Activated T-helper 17 cell treated with anti-CD3 and anti-CD28 coated beads, Interleukin-2, amount 50 U/mL, for 72 hours (primary cell): ENCODE measurements at regions not wholly inside any gene's neighbourhood (a gene's known extent, or its start where the extent isn't known, plus 50 kb on each side); places are given as distances from the start of the nearest gene placed in this dataset.

Experiments
- ATAC-seq: fragments of 150-1000 bp; cut with Tn5 transposase; replicated peaks from 2 replicates; pipeline ENCODE4 v1.10.0; 2021; ENCODE audit warnings: mild to moderate bottlenecking, moderate library complexity
- H3K27ac Mint-ChIP-seq: one replicate; pipeline ENCODE4 v1.8.0; 2022; ENCODE audit warnings: mixed read lengths
- H3K27me3 Mint-ChIP-seq: one replicate; pipeline ENCODE4 v1.8.0; 2022; ENCODE audit warnings: mixed read lengths
- H3K36me3 Mint-ChIP-seq: one replicate; pipeline ENCODE4 v1.8.0; 2022; ENCODE audit warnings: low read depth, mild to moderate bottlenecking, mixed read lengths
- H3K4me1 Mint-ChIP-seq: one replicate; pipeline ENCODE4 v1.8.0; 2022; ENCODE audit warnings: mixed read lengths
- H3K4me3 Mint-ChIP-seq: one replicate; pipeline ENCODE4 v1.8.0; 2022; ENCODE audit warnings: mild to moderate bottlenecking, mixed read lengths
- H3K9me3 Mint-ChIP-seq: one replicate; pipeline ENCODE4 v1.8.0; 2022; ENCODE audit warnings: mixed read lengths

DNA sequence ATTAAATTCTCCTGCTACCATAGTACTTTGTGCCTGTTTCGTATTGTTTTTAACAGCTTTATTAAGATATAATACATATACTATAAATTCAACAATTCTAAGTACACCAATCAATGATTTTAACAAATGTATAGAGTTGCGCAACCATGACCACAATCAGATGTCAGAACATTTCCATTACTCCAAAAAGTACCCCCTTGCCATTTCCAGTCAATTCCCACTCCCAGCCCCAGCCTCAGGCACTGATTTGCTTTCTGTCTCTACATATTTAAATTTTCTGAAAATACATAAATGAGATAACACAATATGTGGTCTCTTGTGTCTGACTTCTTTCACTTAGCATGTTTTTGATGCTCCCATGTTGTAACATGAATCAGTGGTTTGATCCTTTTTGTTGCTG, 193.9 kb downstream of the FIGN start:
- H3K27ac Mint-ChIP-seq = no peak overlapping the region
- H3K27me3 Mint-ChIP-seq = no peaks in the 10 kb centered on the region
- peaks cover 16% of the 10 kb centered on the region for H3K9me3 Mint-ChIP-seq
- no peak for ATAC-seq
- H3K36me3 Mint-ChIP-seq = no peaks in the 10 kb centered on the region
- H3K4me1 Mint-ChIP-seq = no peaks in the 10 kb centered on the region
- H3K4me3 Mint-ChIP-seq = no peak overlapping the region

DNA sequence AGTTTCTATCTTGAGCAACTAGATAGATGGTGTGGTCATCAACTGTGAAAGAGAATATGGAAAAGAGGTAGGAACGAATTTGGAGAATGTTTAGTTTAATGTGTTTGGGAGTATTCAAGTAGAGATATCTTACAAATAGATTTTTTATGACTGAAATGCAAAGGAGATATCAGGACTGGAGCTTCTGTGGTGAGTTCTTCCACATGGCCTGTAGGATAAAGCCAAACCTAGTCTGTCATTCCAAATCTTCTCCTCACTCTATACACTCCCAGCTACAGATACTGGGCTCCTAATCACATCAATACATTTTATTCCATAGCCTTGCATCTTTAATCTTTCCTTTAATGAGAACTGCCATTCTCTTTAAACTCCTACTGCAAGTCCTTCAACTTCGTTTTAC, 194.3 kb downstream of the FIGN start:
- ATAC-seq = no peak
- H3K4me1 Mint-ChIP-seq = no peaks in the 10 kb centered on the region
- H3K27me3 Mint-ChIP-seq = no peaks in the 10 kb centered on the region
- H3K4me3 Mint-ChIP-seq = no peak overlapping the region
- H3K9me3 Mint-ChIP-seq = peaks cover 16% of the 10 kb centered on the region
- H3K27ac Mint-ChIP-seq = no peak overlapping the region
- H3K36me3 Mint-ChIP-seq = no peaks in the 10 kb centered on the region

DNA sequence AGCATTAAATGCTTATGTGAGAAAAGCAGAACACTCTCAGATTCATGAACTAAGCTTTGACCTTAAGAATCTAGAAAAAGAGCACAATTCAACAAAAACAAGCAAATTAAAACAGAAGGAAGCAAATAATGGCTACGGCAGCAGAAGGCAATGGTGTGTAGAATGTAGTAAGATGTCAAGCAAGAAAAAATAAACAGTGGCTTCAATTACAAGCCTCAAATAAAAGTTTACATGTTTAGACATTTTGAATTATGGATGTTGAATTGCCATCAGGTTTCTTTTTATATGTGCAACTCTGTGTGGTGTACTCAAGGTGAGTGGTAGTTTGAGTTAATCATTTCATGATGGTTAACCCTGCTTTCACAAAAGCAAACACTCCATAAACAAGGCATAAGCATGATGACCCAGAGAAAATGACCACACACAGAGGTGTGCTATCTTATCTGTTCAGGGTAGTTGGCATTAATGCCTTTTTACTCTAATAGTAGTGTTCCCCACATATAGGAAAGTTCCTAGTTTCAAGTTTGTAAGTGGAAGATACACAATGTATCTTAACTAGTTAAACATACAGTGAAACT, 207.1 kb downstream of the FIGN start:
- no peaks in the 10 kb centered on the region for H3K36me3 Mint-ChIP-seq
- H3K27me3 Mint-ChIP-seq = no peaks in the 10 kb centered on the region
- peaks cover 8% of the 10 kb centered on the region for H3K9me3 Mint-ChIP-seq
- no peaks in the 10 kb centered on the region for H3K4me1 Mint-ChIP-seq
- H3K27ac Mint-ChIP-seq = no peak overlapping the region
- no peak overlapping the region for H3K4me3 Mint-ChIP-seq
- no peak for ATAC-seq

DNA sequence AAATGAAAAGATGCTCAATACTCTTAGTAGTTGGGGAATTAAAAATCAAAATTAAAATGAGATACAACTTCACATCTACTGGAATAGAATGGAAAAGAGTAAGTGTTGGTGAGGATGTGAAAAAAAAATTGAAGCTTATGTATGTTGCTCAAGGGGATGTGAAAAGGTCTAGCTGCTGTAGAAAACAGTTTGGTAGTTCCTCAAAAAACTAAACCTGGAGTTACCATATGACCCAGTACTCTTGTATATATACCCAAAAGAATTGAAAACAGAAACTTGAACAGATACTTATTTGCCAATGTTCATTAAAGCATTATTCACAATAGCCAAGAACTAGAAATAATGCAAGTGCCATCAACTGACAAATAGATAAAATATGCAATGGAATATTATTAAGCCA, 208.4 kb downstream of the FIGN start:
- Mint-ChIP-seq H3K36me3 (no peaks in the 10 kb centered on the region), H3K27ac (no peak overlapping the region), H3K9me3 (peaks cover 13% of the 10 kb centered on the region), H3K4me1 (no peaks in the 10 kb centered on the region), H3K27me3 (no peaks in the 10 kb centered on the region), H3K4me3 (no peak overlapping the region)
- ATAC-seq = no peak

DNA sequence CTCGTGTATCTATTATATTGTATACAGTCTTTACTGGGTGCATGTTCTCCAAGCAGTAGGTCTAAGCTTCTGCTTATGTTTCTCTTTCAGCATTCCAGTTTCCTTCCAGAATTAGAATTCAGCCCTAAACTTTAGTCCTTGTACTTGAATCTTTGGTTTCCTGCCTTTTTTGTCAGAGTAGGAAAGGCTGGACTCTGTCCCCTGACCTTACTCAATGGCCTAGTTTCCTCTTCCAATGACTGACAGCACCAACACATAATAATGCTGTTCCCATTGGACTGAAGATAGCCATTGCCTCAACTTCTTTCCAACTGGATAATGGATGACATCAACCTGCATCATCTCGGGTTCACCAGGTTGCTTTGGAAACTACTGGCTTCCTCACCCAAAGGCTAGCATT, 217.0 kb downstream of the FIGN start:
- H3K27me3 Mint-ChIP-seq = no peaks in the 10 kb centered on the region
- no peak overlapping the region for H3K27ac Mint-ChIP-seq
- H3K4me1 Mint-ChIP-seq = no peaks in the 10 kb centered on the region
- H3K9me3 Mint-ChIP-seq = peaks cover 23% of the 10 kb centered on the region
- ATAC-seq = no peak
- H3K36me3 Mint-ChIP-seq = no peaks in the 10 kb centered on the region
- H3K4me3 Mint-ChIP-seq = no peak overlapping the region

DNA sequence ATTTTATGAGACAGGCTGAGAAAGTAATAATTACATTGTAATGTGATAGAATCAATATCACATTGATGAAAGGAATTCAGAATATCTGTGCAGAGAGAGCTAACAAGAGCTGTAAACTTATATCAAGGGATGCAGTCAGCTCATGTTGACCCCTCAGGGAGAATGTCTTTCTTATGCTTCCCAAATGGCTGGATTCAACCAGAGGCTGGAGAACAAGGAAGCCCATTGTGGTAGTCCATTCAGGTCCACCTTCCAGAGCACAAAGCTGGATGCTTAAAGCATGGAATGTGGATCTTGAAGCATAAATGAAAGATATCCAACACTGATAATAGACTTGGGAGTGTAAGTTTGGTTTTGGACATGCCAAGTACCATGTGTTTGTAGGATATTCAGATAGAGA, 220.0 kb downstream of the FIGN start:
- H3K36me3 Mint-ChIP-seq = no peaks in the 10 kb centered on the region
- no peak overlapping the region for H3K27ac Mint-ChIP-seq
- no peaks in the 10 kb centered on the region for H3K27me3 Mint-ChIP-seq
- no peak overlapping the region for H3K4me3 Mint-ChIP-seq
- no peak for ATAC-seq
- H3K4me1 Mint-ChIP-seq = no peaks in the 10 kb centered on the region
- peaks cover 14% of the 10 kb centered on the region for H3K9me3 Mint-ChIP-seq

DNA sequence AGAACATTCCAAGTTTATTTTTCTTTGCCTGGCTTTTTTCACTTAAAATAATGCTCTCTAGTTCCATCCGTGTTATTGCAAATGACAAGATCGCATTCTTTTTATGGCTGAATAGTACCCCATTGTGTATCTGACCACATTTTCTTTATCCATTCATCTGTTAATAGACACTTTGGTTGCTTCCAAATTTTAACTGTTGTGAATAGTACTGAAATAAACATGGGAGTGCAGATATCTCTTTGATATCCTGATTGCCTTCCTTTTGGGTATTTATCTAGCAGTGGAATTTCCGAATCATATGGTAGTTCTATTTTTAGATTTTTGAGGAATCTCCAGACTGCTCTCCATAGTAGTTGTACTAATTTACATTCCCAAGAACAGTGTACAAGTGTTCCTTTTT, 230.5 kb downstream of the FIGN start:
- Mint-ChIP-seq H3K27ac (no peak overlapping the region), H3K36me3 (no peaks in the 10 kb centered on the region), H3K4me3 (no peak overlapping the region), H3K9me3 (peaks cover 5% of the 10 kb centered on the region), H3K27me3 (no peaks in the 10 kb centered on the region), H3K4me1 (no peaks in the 10 kb centered on the region)
- no peak for ATAC-seq

DNA sequence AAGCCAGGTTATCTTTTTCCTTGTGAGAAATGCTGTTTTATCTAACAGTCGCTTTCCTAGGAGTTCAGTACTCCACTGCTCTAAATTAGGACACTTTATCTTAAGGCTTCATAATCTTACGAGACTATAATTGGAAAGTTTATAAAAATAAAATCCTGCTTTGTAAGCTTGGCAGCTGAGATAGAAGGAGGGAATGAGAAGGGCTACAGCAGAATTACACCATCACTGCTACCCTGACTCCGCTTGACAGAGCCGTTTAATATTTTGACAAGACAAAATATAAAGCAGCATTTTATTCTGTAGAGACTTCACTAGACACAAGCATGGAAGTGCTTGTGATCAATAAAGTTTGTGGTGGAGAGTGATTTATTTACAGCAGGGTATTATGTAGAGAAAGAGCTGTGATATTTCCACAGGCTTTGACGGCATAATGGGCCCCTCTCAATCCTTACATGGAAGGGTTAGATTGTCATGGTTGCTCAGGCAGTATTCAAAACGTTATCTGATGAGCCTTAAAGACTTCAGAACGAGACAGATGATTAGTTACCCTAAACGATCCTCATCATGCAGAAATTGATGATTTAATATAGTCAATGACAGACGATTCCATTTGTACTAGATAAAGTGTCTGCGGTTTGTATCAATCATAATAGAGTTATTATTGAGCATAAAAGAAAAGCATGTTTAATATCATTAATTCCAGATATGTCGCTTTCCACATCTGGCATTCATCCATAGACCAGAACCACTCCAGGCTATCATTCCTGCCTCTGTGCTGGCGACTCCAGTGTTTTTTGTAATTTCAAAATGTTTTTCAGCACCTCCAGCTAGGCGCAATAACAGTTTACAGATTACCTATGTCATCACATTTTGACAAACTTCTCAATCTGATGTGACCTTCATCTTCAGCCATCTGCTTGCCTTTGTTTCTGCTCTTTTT, 242.2 kb downstream of the FIGN start:
- ATAC-seq = no peak
- Mint-ChIP-seq H3K27me3 (no peaks in the 10 kb centered on the region), H3K27ac (no peak overlapping the region), H3K4me3 (no peak overlapping the region), H3K9me3 (peaks cover 8% of the 10 kb centered on the region), H3K4me1 (no peaks in the 10 kb centered on the region), H3K36me3 (no peaks in the 10 kb centered on the region)

DNA sequence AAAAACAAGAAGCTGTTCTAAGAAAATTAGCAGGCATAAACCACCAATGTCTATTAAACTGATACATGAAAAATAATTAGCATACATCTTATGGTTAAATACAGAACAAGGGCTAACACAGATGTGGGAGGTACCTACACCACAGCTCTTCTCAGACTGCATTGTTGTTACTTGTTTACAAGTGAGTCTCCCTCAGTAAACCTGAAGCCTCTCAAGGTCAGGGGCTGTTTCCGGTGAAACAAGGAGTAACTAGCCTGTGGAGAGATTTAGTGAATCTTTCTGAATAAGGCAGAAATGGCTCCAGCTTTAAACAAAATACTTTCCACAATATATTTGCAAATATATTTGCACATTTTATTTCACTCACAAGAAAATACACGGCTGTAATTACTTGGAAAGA, 244.0 kb downstream of the FIGN start:
- Mint-ChIP-seq H3K9me3 (peaks cover 5% of the 10 kb centered on the region), H3K27me3 (no peaks in the 10 kb centered on the region), H3K4me3 (no peak overlapping the region), H3K36me3 (no peaks in the 10 kb centered on the region), H3K4me1 (no peaks in the 10 kb centered on the region), H3K27ac (no peak overlapping the region)
- no peak for ATAC-seq

DNA sequence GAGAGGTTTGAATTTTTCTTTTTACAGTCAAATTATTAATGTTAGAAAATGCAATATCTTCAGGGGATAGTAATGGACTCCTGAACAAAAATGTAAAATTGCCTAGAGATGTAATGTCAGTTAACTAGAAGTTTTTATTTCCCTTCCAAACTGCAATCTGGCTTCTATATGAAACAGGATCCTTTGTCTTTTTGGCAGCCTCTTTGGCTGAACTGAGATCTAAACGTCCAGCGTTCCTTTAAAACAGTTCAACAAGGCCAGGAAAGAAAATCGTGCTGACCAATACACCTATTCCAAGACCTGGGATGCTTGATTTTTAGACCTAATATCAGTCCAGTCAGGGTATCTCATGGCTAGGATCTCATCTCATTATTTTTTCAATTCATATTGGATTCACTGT, 245.5 kb downstream of the FIGN start:
- H3K36me3 Mint-ChIP-seq = no peaks in the 10 kb centered on the region
- ATAC-seq = no peak
- H3K27me3 Mint-ChIP-seq = no peaks in the 10 kb centered on the region
- H3K4me3 Mint-ChIP-seq = no peak overlapping the region
- peaks cover 1% of the 10 kb centered on the region for H3K9me3 Mint-ChIP-seq
- H3K4me1 Mint-ChIP-seq = no peaks in the 10 kb centered on the region
- no peak overlapping the region for H3K27ac Mint-ChIP-seq

DNA sequence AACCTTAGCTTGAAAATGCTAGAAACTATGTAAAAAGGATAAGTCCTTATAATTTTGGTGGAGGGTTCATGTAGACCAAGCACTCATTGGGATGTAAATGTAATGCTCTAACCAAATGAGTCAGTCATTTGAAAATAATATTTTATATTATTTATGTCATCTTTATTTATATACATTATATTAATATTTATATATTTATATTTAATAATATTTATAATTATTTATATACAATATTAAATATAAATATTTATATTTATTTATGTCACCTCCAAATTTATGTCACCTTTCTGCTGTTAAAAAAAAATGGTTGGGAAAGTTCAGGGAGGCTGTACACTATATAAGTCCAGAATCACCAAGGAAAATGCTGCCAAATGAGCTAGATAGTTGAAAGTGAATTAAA, 254.3 kb downstream of the FIGN start:
- Mint-ChIP-seq H3K4me1 (no peaks in the 10 kb centered on the region), H3K27me3 (no peaks in the 10 kb centered on the region), H3K36me3 (no peaks in the 10 kb centered on the region), H3K27ac (no peak overlapping the region), H3K9me3 (no peaks in the 10 kb centered on the region), H3K4me3 (no peak overlapping the region)
- ATAC-seq = no peak

DNA sequence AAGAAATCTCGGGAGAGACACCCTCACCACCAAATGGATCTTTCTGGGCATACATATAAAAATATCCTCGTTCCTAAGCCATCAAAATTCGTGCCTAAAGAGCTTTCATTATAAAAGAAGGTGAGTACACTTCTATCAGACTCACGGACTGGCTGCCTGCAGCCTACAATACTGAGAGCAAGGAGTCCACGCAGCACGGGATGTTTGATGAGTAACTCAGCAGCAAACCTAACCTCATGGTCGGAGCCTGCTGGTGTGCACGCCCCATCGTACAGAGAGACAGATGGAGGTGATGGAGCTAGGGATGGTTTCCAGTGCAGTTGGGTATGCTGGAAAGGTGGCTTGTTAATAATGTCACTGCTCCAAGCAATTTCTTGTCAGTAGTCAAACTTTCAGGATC, 256.2 kb downstream of the FIGN start:
- H3K27me3 Mint-ChIP-seq = no peaks in the 10 kb centered on the region
- no peak for ATAC-seq
- no peaks in the 10 kb centered on the region for H3K4me1 Mint-ChIP-seq
- no peaks in the 10 kb centered on the region for H3K36me3 Mint-ChIP-seq
- no peak overlapping the region for H3K4me3 Mint-ChIP-seq
- H3K27ac Mint-ChIP-seq = no peak overlapping the region
- no peaks in the 10 kb centered on the region for H3K9me3 Mint-ChIP-seq

DNA sequence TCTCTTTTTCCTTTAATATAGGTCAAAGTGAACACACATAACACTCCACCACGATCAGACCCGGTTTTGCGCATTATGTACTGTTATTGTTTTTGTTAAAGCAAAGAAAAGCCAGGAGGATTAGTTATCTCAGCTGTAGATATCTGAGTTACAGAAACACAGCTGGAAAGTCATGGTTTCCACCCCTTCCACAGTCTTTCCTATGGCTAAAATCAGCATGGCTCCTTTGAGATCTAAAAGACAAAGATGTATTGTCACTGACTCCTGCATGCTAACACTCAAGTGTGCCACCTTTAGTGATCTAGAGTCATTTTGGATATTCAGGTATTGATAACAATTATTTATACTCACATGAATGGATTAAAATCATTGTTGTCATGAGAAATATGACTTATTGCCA, 260.0 kb downstream of the FIGN start:
- no peaks in the 10 kb centered on the region for H3K4me1 Mint-ChIP-seq
- ATAC-seq = no peak
- H3K9me3 Mint-ChIP-seq = peaks cover 5% of the 10 kb centered on the region
- H3K27ac Mint-ChIP-seq = no peak overlapping the region
- no peaks in the 10 kb centered on the region for H3K36me3 Mint-ChIP-seq
- no peaks in the 10 kb centered on the region for H3K27me3 Mint-ChIP-seq
- H3K4me3 Mint-ChIP-seq = no peak overlapping the region

DNA sequence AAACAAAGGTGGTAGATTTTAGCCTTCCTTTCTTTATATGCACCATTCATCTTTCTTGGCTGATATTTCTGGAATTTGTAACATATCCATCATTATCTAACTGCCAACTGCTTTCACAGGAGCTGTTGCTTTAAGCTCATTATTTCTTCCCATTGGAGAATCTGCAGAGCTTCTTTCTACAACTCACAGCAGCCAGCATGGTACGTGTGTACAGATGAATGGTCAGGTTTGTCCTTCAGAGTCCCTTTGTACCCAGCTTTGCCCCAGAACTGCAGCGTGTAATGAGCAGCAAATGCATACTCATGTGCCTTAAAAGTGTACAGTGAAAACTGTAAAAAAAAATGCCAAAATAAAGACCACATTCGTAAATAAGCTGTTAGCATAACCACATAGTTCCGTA, 260.9 kb downstream of the FIGN start:
- Mint-ChIP-seq H3K9me3 (peaks cover 5% of the 10 kb centered on the region), H3K27ac (no peak overlapping the region), H3K27me3 (no peaks in the 10 kb centered on the region), H3K4me1 (no peaks in the 10 kb centered on the region), H3K4me3 (no peak overlapping the region), H3K36me3 (no peaks in the 10 kb centered on the region)
- ATAC-seq = no peak

DNA sequence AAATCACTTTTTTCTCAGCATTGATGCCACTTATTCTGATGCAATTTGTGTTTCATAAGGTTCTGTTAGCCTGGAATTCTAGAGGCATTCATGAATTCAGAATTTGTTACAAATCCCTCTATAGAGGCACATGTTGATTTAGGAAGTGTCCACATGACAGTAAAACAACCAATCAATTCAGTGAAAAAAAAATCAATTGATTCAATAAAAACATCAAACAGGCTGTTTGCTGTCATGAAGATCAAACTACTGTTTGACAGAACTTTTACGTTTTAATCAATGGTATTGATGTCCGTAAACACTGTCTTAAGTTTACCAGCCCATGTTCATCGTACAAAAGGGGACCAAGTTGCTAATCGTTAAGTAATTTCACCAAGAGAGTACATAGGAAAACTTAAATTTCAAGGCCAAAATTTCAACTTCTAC, 261.5 kb downstream of the FIGN start:
- no peak for ATAC-seq
- Mint-ChIP-seq H3K4me1 (no peaks in the 10 kb centered on the region), H3K4me3 (no peak overlapping the region), H3K27me3 (no peaks in the 10 kb centered on the region), H3K9me3 (peaks cover 5% of the 10 kb centered on the region), H3K27ac (no peak overlapping the region), H3K36me3 (no peaks in the 10 kb centered on the region)
